Iris pigment epithelial cell (primary cell): ENCODE measurements at regions not wholly inside any gene's neighbourhood (a gene's known extent, or its start where the extent isn't known, plus 50 kb on each side); places are given as distances from the start of the nearest gene placed in this dataset.
A peak's percentile ranks its signal among the peaks of the same experiment; 100 is the strongest.
"Not testable (repeated sequence)": the region's sequence is repeated elsewhere in the genome, so short reads cannot be mapped to it uniquely, and the experiment has no call there.

ENCODE experiments used
- DNase-seq: peaks from one replicate; pipeline ENCODE4 v3.0.0-alpha.2; 2011; ENCODE audit warnings: low read depth

DNA sequence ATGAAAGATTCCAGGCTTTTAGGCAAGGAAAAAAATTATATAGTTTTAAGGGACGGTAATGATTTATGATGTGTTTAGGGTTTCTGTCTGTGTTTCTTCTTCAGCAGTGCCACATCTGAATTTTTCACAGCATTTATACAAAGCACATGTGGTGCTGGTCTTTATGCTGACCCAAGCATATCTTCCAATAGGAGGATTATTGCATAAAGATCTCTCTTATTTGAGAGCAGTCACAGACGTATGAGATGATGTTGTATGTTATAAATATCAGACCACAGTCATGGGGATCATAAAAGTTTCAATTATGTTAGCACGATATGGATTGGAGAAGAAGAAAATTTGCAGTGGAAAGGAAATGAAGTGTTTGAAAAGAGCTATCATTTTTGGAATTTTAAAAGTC lies 150.9 kb downstream of the RASEF start:
- DNase-seq, result no peak

GRCh38 chr9:82912645-82913044 lies 150.3 kb downstream of the RASEF start:
- no peak for DNase-seq

GRCh38 chr9:82916238-82916637 lies 146.7 kb downstream of the RASEF start:
- not testable (repeated sequence) for DNase-seq

- no peak for DNase-seq
Measured at GRCh38 chr9:82920154-82920553, 142.8 kb downstream of the RASEF start.

DNA sequence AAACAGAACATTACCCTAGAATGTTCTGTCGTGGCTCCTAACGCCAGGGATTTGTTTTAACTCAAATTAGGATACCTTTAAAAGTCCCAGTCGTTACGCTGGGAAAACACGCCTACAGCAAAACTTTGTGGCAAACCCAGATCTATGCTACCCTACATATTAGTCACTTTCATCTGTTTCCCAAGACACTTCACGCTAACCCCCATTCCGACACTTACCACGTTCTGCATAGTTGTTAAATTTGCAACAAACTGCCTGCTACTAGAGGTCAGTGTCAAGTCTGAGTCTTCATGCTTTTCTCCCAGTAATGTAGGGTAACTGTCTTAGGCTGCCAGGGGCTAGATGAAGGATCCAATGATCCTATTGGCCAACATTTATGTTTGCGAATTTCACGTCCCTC lies 140.3 kb downstream of the RASEF start:
- DNase-seq, result peak; percentile 20

DNA sequence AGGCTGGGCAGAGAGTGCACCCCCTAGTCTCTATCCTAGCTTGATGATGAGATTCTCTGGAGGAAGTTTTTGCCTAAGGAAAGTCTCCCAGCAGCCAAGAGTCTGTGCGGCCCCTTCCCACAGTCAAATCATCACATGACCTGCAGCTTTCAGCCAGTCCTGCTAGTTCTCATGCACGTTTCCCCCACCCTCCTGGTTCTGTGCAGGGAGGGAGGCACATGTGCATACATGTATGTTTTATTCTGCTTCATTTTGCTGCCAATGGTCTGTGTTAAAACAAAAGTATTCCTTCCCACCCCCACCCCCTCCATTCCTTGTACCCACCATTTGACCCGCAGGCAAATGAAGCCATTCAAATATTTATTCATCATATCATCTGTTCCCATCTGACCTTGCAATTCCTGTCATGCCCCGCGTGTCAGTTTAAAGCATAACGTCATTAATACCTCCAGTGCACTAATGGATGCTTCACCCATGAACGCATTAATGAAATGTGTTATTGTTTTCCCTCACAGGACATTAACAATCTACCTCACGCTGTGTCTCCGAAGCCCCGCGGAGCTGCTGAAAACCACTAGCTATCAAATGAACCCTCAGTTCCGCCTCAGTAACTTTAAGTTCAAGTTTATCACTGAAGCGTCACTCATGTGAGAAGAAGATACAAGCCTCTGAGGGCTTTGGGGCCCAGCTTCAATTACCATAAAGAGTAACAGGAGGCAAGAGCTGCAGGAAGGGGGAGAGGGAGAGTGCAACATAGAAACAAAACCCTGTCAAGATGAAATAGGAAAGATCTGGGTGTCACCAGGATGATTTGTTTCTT lies 139.6 kb downstream of the RASEF start:
- DNase-seq, result peak; percentile 38

DNA sequence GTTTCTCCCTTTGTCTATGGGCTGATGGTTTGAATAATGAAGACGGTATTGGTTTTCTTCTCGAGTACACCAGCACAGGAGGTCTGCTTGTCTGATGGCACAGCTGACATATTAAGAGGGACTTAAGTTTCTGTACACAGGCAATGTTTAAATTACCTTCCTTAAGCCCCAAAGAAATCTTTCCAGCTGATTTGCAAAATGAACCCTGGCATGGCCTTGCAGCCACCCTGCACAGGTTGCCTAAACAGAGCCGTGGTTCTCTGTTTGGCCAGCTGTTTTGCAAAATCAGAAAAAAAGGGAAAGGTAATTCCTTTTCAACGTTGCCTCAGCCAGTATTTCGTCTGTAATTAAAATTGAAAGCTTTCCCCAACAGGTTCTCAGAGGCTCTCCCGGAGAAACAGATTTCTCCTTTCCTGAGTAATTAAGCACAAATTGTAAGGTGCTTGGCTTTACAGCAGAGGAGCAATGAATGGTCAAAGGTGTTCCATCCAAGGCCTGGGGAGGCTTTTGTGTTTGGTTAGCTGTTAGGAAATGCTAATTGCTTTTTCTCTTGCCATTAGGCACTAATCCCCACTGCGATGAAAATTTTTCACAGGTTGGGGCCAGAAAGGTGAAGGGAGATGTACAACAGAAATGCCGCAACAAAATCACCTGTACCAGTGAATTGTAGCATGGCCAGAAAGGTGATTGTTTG lies 138.9 kb downstream of the RASEF start:
- DNase-seq, result no peak
